IMR-90 (cell line): ENCODE measurements at regions not wholly inside any gene's neighbourhood (a gene's known extent, or its start where the extent isn't known, plus 50 kb on each side); places are given as distances from the start of the nearest gene placed in this dataset.

Experiments
- ATAC-seq: fragments of 200-7000 bp; cut with Tn5 transposase; 2 replicates; pipeline ENCODE4 v1.9.1; 2020; ENCODE audit warnings: low read depth, mild to moderate bottlenecking, moderate library complexity
- BruUV-seq: library from RNA; stranded (reverse); fragments of 400-500 nt; replicated peaks from 2 replicates; lab custom pipeline; 2021; lab: Mats Ljungman, UMichigan
- CTCF ChIA-PET: fragments of 300-600 bp; formaldehyde crosslinking; extraction: SDS; loops from one replicate; lab custom pipeline; 2021; ENCODE audit warnings: antibody characterized with exemption; lab: Yijun Ruan, JAX
- POLR2A ChIA-PET: fragments of 300-600 bp; sonication (Branson Sonifier 250); formaldehyde crosslinking; loops from one replicate; lab custom pipeline; 2022; ENCODE audit warnings: antibody characterized with exemption; ENCODE audit not compliant: unreplicated experiment; lab: Charles Lee
- DNase-seq: peaks from one replicate; pipeline ENCODE4 v3.0.0; 2013
- H2AFZ ChIP-seq: replicated peaks from 2 replicates; pipeline ENCODE3; 2013; ENCODE audit warnings: low read length, mild to moderate bottlenecking; ENCODE audit not compliant: poor library complexity
- H2AK5ac ChIP-seq: 2 replicates; pipeline ENCODE4 v1.6.1; 2013; ENCODE audit warnings: low read depth, low read length, inconsistent platforms
- H2AK9ac ChIP-seq: replicated peaks from 2 replicates; pipeline ENCODE3; 2013; ENCODE audit warnings: mild to moderate bottlenecking, low read depth, low read length, moderate library complexity; ENCODE audit not compliant: poor library complexity
- H2BK120ac ChIP-seq: 2 replicates; pipeline ENCODE4 v1.6.1; 2013; ENCODE audit warnings: low read depth, low read length, inconsistent platforms
- H2BK15ac ChIP-seq: 3 replicates; pipeline ENCODE4 v1.6.1; 2013; ENCODE audit warnings: low read depth, low read length, inconsistent platforms
- H2BK20ac ChIP-seq: 2 replicates; pipeline ENCODE4 v1.6.1; 2013; ENCODE audit warnings: low read depth, mild to moderate bottlenecking, inconsistent platforms, low read length, moderate library complexity
- H2BK5ac ChIP-seq: 2 replicates; pipeline ENCODE4 v1.6.1; 2013; ENCODE audit warnings: mild to moderate bottlenecking, low read depth, low read length, inconsistent platforms; ENCODE audit not compliant: poor library complexity, severe bottlenecking
- H3K14ac ChIP-seq: replicated peaks from 2 replicates; pipeline ENCODE4 v1.6.1; 2013; ENCODE audit warnings: low read depth, low read length, inconsistent platforms
- H3K18ac ChIP-seq: 2 replicates; pipeline ENCODE4 v1.6.1; 2013; ENCODE audit warnings: low read depth, low read length, control low read depth
- H3K23ac ChIP-seq: 2 replicates; pipeline ENCODE4 v1.6.1; 2013; ENCODE audit warnings: low read depth, low read length, inconsistent platforms
- H3K27ac ChIP-seq: 2 replicates; pipeline ENCODE4 v1.5.1; 2013; ENCODE audit warnings: mild to moderate bottlenecking, control low read depth, low read length; ENCODE audit not compliant: insufficient read depth
- H3K27me3 ChIP-seq: 2 replicates; pipeline ENCODE4 v1.6.1; 2013; ENCODE audit warnings: low read length; ENCODE audit not compliant: control insufficient read depth, insufficient read depth
- H3K36me3 ChIP-seq: 2 replicates; pipeline ENCODE4 v1.6.1; 2013; ENCODE audit warnings: low read length, mixed read lengths; ENCODE audit not compliant: control insufficient read depth, insufficient read depth
- H3K4ac ChIP-seq: 2 replicates; pipeline ENCODE4 v1.6.1; 2013; ENCODE audit warnings: low read depth, low read length, inconsistent platforms
- H3K4me1 ChIP-seq: 2 replicates; pipeline ENCODE4 v1.6.1; 2013; ENCODE audit warnings: low read length, mixed read lengths; ENCODE audit not compliant: control insufficient read depth, insufficient read depth
- H3K4me2 ChIP-seq: 2 replicates; pipeline ENCODE4 v1.6.1; 2013; ENCODE audit warnings: low read depth, mild to moderate bottlenecking, control low read depth, low read length, moderate library complexity
- H3K4me3 ChIP-seq: 2 replicates; pipeline ENCODE4 v1.5.1; 2013; ENCODE audit warnings: low read depth, mild to moderate bottlenecking, control low read depth, low read length, moderate library complexity; ENCODE audit not compliant: insufficient read depth
- H3K56ac ChIP-seq: 2 replicates; pipeline ENCODE4 v1.6.1; 2013; ENCODE audit warnings: low read length, inconsistent platforms; ENCODE audit not compliant: insufficient read depth; ENCODE audit errors: extremely low read depth
- H3K79me1 ChIP-seq, 2 experiments: 2 replicates each; pipeline ENCODE4 v1.6.1; 2013; ENCODE audit warnings: low read length in 2 of 2, inconsistent platforms in 1 of 2, low read depth in 1 of 2
- H3K9ac ChIP-seq: 2 replicates; pipeline ENCODE4 v1.6.1; 2013; ENCODE audit warnings: low read depth, low read length, control low read depth
- H3K9me1 ChIP-seq: 2 replicates; pipeline ENCODE4 v1.6.1; 2013; ENCODE audit warnings: low read length, inconsistent platforms; ENCODE audit not compliant: insufficient read depth
- H3K9me3 ChIP-seq: 2 replicates; pipeline ENCODE4 v1.6.1; 2013; ENCODE audit warnings: low read length; ENCODE audit not compliant: control insufficient read depth, insufficient read depth
- H4K20me1 ChIP-seq: 2 replicates; pipeline ENCODE4 v1.6.1; 2013; ENCODE audit warnings: low read length, inconsistent platforms; ENCODE audit not compliant: insufficient read depth
- H4K5ac ChIP-seq: 2 replicates; pipeline ENCODE4 v1.6.1; 2013; ENCODE audit warnings: mild to moderate bottlenecking, low read depth, low read length, control low read depth
- H4K8ac ChIP-seq, 2 experiments: 2 replicates each; pipeline ENCODE4 v1.6.1; 2013; ENCODE audit warnings: low read depth in 2 of 2, low read length in 2 of 2, control low read depth in 1 of 2, inconsistent platforms in 1 of 2
- H4K91ac ChIP-seq: 2 replicates; pipeline ENCODE4 v1.6.1; 2013; ENCODE audit warnings: low read depth, low read length, inconsistent platforms; ENCODE audit not compliant: insufficient read depth
- BHLHE40 ChIP-seq: fragments of 150-350 bp; IDR thresholded peaks from 2 replicates; pipeline ENCODE4 v1.6.1; 2016; ENCODE audit warnings: mild to moderate bottlenecking, low read depth, low read length
- CEBPB ChIP-seq: IDR thresholded peaks from 2 replicates; pipeline ENCODE4 v1.6.1; 2012; ENCODE audit warnings: low read depth, low read length, improper control_type of control experiment
- ELK1 ChIP-seq: fragments of 150-350 bp; IDR thresholded peaks from 2 replicates; pipeline ENCODE4 v1.6.1; 2016; ENCODE audit warnings: low read depth, mild to moderate bottlenecking, low read length, moderate library complexity, borderline replicate concordance
- FOS ChIP-seq: fragments of 150-350 bp; IDR thresholded peaks from 2 replicates; pipeline ENCODE4 v1.6.1; 2016; ENCODE audit warnings: low read depth, low read length
- MAFK ChIP-seq: IDR thresholded peaks from 2 replicates; pipeline ENCODE4 v1.6.1; 2012; ENCODE audit warnings: low read depth, low read length, improper control_type of control experiment
- MAZ ChIP-seq: IDR thresholded peaks from 2 replicates; pipeline ENCODE4 v1.6.1; 2012; ENCODE audit warnings: low read depth, mild to moderate bottlenecking, low read length, improper control_type of control experiment, moderate library complexity, borderline replicate concordance
- MXI1 ChIP-seq: IDR thresholded peaks from 2 replicates; pipeline ENCODE4 v1.6.1; 2012; ENCODE audit warnings: low read depth, mild to moderate bottlenecking, low read length, moderate library complexity, borderline replicate concordance
- POLR2A ChIP-seq: IDR thresholded peaks from 2 replicates; pipeline ENCODE4 v1.6.1; 2012; ENCODE audit warnings: mild to moderate bottlenecking, low read depth, low read length
- RAD21 ChIP-seq: IDR thresholded peaks from 2 replicates; pipeline ENCODE4 v1.6.1; 2012; ENCODE audit warnings: low read length, improper control_type of control experiment
- RFX5 ChIP-seq: IDR thresholded peaks from 2 replicates; pipeline ENCODE4 v1.8.0; 2012; ENCODE audit warnings: low read depth, mild to moderate bottlenecking, low read length, moderate library complexity
- USF2 ChIP-seq: fragments of 150-350 bp; IDR thresholded peaks from 2 replicates; pipeline ENCODE4 v1.6.1; 2017; ENCODE audit warnings: mild to moderate bottlenecking, antibody characterized with exemption, low read length, low read depth
- WGBS, 2 experiments: methylation state at CpG; one replicate each; pipeline versions ENCODE4 v1.1.5 to v1.1.7; 2013; ENCODE audit warnings: missing lambda C conversion rate in 2 of 2; ENCODE audit not compliant: insufficient read length in 1 of 2; ENCODE audit errors: extremely low coverage in 2 of 2; 5-methylcytosine and 5-hydroxymethylcytosine counted together
- dilution Hi-C: fragments of 300-500 bp; cut with HindIII; formaldehyde crosslinking; loops from one replicate; pipeline ENCODE4 v1.14.3; 2018; ENCODE audit warnings: low sequenced_read_pairs; ENCODE audit not compliant: unreplicated experiment
- in situ Hi-C: fragments of 300-500 bp; cut with MboI; formaldehyde crosslinking; loops from 3 replicates; pipeline ENCODE4 v1.14.3; 2019; ENCODE audit warnings: low sequenced_read_pairs, inconsistent platforms, mixed read lengths
- intact Hi-C: fragments of 100-400 bp; cut with micrococcal nuclease; formaldehyde crosslinking; loops from 2 replicates; pipeline ENCODE4 v1.10.0; 2022

GRCh38 chr4:19026281-19026680 is 1004.7 kb upstream of the LCORL start:
- no peak overlapping the region for H2BK15ac ChIP-seq
- H3K4me3 ChIP-seq: no peak overlapping the region
- H3K9me3 ChIP-seq: no peaks in the 10 kb centered on the region
- H2BK120ac ChIP-seq: no peak overlapping the region
- no peak overlapping the region for H3K4me2 ChIP-seq
- no peak overlapping the region for H2AK9ac ChIP-seq
- H3K27me3 ChIP-seq: no peaks in the 10 kb centered on the region
- 20% methylated on average over 1 of the region's 1 CpG; no CpG with 5 or more reads in 1 of the 2 experiments for WGBS, 2 experiments
- no peak overlapping the region for H3K23ac ChIP-seq
- ChIA-PET CTCF (no interaction called here), POLR2A (no interaction called here)
- no peak overlapping the region for H3K14ac ChIP-seq
- no peak overlapping the region for H2BK5ac ChIP-seq
- no peak overlapping the region for H3K18ac ChIP-seq
- DNase-seq (no peak), ATAC-seq (no peak)
- H2AK5ac ChIP-seq: no peak overlapping the region
- no peak overlapping the region for H3K4ac ChIP-seq
- intact Hi-C loops (no loop called here), in situ Hi-C loops (no loop called here), dilution Hi-C loops (no loop called here)
- H4K91ac ChIP-seq: no peak overlapping the region
- no peak overlapping the region for H2AFZ ChIP-seq
- H4K5ac ChIP-seq: no peak overlapping the region
- no peak overlapping the region for H4K8ac ChIP-seq
- no peaks in the 10 kb centered on the region for H3K79me1 ChIP-seq
- BruUV-seq: no TSS peak
- H3K36me3 ChIP-seq: no peaks in the 10 kb centered on the region
- no peak overlapping the region for H3K9ac ChIP-seq
- H2BK20ac ChIP-seq: no peak overlapping the region
- no peak overlapping the region for H3K56ac ChIP-seq
- no peaks in the 10 kb centered on the region for H3K4me1 ChIP-seq
- no peak overlapping the region for H3K27ac ChIP-seq
- TF ChIP-seq RFX5: no peak
- no peak for TF ChIP-seq CEBPB
- TF ChIP-seq BHLHE40: no peak
- no peak for TF ChIP-seq USF2
- no peak for TF ChIP-seq POLR2A
- no peak for TF ChIP-seq MAZ
- no peak for TF ChIP-seq MAFK
- no peak for TF ChIP-seq RAD21
- TF ChIP-seq ELK1: no peak
- no peak for TF ChIP-seq FOS
- no peak for TF ChIP-seq MXI1
- no peaks in the 10 kb centered on the region for H3K9me1 ChIP-seq
- no peaks in the 10 kb centered on the region for H4K20me1 ChIP-seq
